ENCODE measurements at regions not wholly inside any gene's neighbourhood (a gene's known extent, or its start where the extent isn't known, plus 50 kb on each side); places are given as distances from the start of the nearest gene placed in this dataset.

GRCh38 chr12:76143343-76144244, 59.1 kb upstream of the NAP1L1 start:
- H3K27ac ChIP-seq: no peak overlapping the region
- 47% methylated on average over 6 of the region's 6 CpGs for WGBS (ENCODE audit: missing lambda C conversion rate)
- peaks cover 6% of the 10 kb centered on the region; the same call in 2 of the 3 replicates for H3K9me3 ChIP-seq
- TF ChIP-seq, protein P1, sequence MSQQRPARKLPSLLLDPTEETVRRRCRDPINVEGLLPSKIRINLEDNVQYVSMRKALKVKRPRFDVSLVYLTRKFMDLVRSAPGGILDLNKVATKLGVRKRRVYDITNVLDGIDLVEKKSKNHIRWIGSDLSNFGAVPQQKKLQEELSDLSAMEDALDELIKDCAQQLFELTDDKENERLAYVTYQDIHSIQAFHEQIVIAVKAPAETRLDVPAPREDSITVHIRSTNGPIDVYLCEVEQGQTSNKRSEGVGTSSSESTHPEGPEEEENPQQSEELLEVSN (IDR thresholded peaks at IDR 0.05; ENCODE audit: borderline replicate concordance, low read depth): no peak
- TF ChIP-seq MAZ (IDR thresholded peaks at IDR 0.05; ENCODE audit: borderline replicate concordance, low read depth, low read length): no peak
- CTCF ChIA-PET: interaction anchor here (2.1 to 3.4 kb wide), 2 partner anchors 13 to 16 kb away, joined by 8 to 11 read pairs; no protein-coding TSS in a partner anchor
- H3K4me2 ChIP-seq: no peak overlapping the region
- POLR2A ChIA-PET: interaction anchor here (0.6 to 1.1 kb wide), 2 partner anchors 34 to 59 kb away, joined by 3 read pairs; partner anchors contain the start of gene NAP1L1
- DNase-seq (ENCODE audit: low read depth in 1 of 2, low spot score in 1 of 2): no peak
- ATAC-seq: no peak
- no peaks in the 10 kb centered on the region for H3K4me1 ChIP-seq
- no peak overlapping the region for H3K4me3 ChIP-seq
- FAIRE-seq: no peak

- FAIRE-seq (no peak), ATAC-seq (no peak), DNase-seq (ENCODE audit: low read depth in 1 of 2, low spot score in 1 of 2) (no peak)
- Histone ChIP-seq H3K4me2 (no peak overlapping the region), H3K4me1 (no peaks in the 10 kb centered on the region), H3K27ac (no peak overlapping the region), H3K9me3 (peaks cover 11% of the 10 kb centered on the region; the same call in 2 of the 3 replicates), H3K4me3 (no peak overlapping the region)
- CTCF ChIA-PET: no interaction called here
- TF ChIP-seq ZFP36 (IDR thresholded peaks at IDR 0.05; ENCODE audit: borderline replicate concordance, partially characterized antibody) (no peak), HES2 (IDR thresholded peaks at IDR 0.05) (no peak), HOXB5 (CRISPR knock-in tag; IDR thresholded peaks at IDR 0.05) (no peak), RARB (CRISPR knock-in tag; IDR thresholded peaks at IDR 0.05) (no peak), JUN (IDR thresholded peaks at IDR 0.05) (no peak), EP300 (IDR thresholded peaks at IDR 0.05) (no peak), CHD4 (IDR thresholded peaks at IDR 0.05; ENCODE audit: borderline replicate concordance) (no peak), HOXB13 (CRISPR knock-in tag; IDR thresholded peaks at IDR 0.05; ENCODE audit: low read depth) (no peak), SMC3 (IDR thresholded peaks at IDR 0.05) (no peak), GATA3 (IDR thresholded peaks at IDR 0.05; ENCODE audit: borderline replicate concordance) (no peak), FOSL2 (IDR thresholded peaks at IDR 0.05) (no peak), FOSL2 (CRISPR knock-in tag; IDR thresholded peaks at IDR 0.05) (no peak), ESRRA (IDR thresholded peaks at IDR 0.05; ENCODE audit: borderline replicate concordance, low read length) (no peak)
- TF ChIP-seq, protein P2, sequence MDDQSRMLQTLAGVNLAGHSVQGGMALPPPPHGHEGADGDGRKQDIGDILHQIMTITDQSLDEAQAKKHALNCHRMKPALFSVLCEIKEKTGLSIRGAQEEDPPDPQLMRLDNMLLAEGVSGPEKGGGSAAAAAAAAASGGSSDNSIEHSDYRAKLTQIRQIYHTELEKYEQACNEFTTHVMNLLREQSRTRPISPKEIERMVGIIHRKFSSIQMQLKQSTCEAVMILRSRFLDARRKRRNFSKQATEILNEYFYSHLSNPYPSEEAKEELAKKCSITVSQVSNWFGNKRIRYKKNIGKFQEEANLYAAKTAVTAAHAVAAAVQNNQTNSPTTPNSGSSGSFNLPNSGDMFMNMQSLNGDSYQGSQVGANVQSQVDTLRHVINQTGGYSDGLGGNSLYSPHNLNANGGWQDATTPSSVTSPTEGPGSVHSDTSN (IDR thresholded peaks at IDR 0.05): no peak
- POLR2A ChIA-PET: no interaction called here
- 53% methylated on average over 3 of the region's 3 CpGs for WGBS (ENCODE audit: missing lambda C conversion rate)
Measured at GRCh38 chr12:76142305-76142704, 57.8 kb upstream of the NAP1L1 start.

GRCh38 chr12:76138656-76139055, 54.2 kb upstream of the NAP1L1 start:
- ChIA-PET CTCF (no interaction called here), POLR2A (no interaction called here)
- ATAC-seq: no peak
- Histone ChIP-seq H3K27ac (no peak overlapping the region), H3K4me3 (no peak overlapping the region), H3K4me2 (no peak overlapping the region), H3K4me1 (no peaks in the 10 kb centered on the region), H3K9me3 (peaks cover 11% of the 10 kb centered on the region; the same call in 2 of the 3 replicates)
- DNase-seq (ENCODE audit: low read depth in 1 of 2, low spot score in 1 of 2): no peak
- WGBS (ENCODE audit: missing lambda C conversion rate): 78% methylated on average over 2 of the region's 2 CpGs
- FAIRE-seq: no peak
- TF ChIP-seq HES2 (IDR thresholded peaks at IDR 0.05): no peak
- no peak for TF ChIP-seq RARB (CRISPR knock-in tag; IDR thresholded peaks at IDR 0.05)
- TF ChIP-seq, protein P1 (IDR thresholded peaks at IDR 0.05; ENCODE audit: borderline replicate concordance, low read depth): no peak
- TF ChIP-seq RFX5 (IDR thresholded peaks at IDR 0.05): no peak
- TF ChIP-seq RCOR1 (IDR thresholded peaks at IDR 0.05; ENCODE audit: low read depth, low read length): no peak
- TF ChIP-seq CEBPB (IDR thresholded peaks at IDR 0.05): no peak
- no peak for TF ChIP-seq FOSL2 (IDR thresholded peaks at IDR 0.05)
- TF ChIP-seq FOSL2 (CRISPR knock-in tag; IDR thresholded peaks at IDR 0.05): no peak
